Effector memory CD8-positive, alpha-beta T cell (primary cell): ENCODE measurements at regions not wholly inside any gene's neighbourhood (a gene's known extent, or its start where the extent isn't known, plus 50 kb on each side); places are given as distances from the start of the nearest gene placed in this dataset.

Source experiments
- ATAC-seq: fragments of 150-1000 bp; cut with Tn5 transposase; replicated peaks from 2 replicates; pipeline ENCODE4 v1.10.0; 2021; ENCODE audit warnings: mild to moderate bottlenecking, moderate library complexity
- DNase-seq, 3 experiments: peaks; one replicate each; pipeline ENCODE4 v3.0.0; 2021
- H3K27ac Mint-ChIP-seq, 2 donors: one replicate each; pipeline ENCODE4 v1.8.0; 2022; ENCODE audit warnings: mild to moderate bottlenecking in 2 of 2, mixed read lengths in 2 of 2, moderate library complexity in 2 of 2
- H3K27me3 Mint-ChIP-seq, 2 donors: one replicate each; pipeline ENCODE4 v1.8.0; 2022; ENCODE audit warnings: mixed read lengths in 2 of 2
- H3K36me3 Mint-ChIP-seq: one replicate; pipeline ENCODE4 v1.8.0; 2022; ENCODE audit warnings: mild to moderate bottlenecking, moderate library complexity, mixed read lengths; ENCODE audit not compliant: insufficient read depth
- H3K4me1 Mint-ChIP-seq, 2 donors: one replicate each; pipeline ENCODE4 v1.8.0; 2022; ENCODE audit warnings: low read depth in 2 of 2, mixed read lengths in 2 of 2
- H3K4me3 Mint-ChIP-seq, 2 donors: one replicate each; pipeline ENCODE4 v1.8.0; 2022; ENCODE audit warnings: mild to moderate bottlenecking in 2 of 2, mixed read lengths in 2 of 2, moderate library complexity in 2 of 2
- H3K9me3 Mint-ChIP-seq, 2 donors: one replicate each; pipeline ENCODE4 v1.8.0; 2022; ENCODE audit warnings: mixed read lengths in 2 of 2

DNA sequence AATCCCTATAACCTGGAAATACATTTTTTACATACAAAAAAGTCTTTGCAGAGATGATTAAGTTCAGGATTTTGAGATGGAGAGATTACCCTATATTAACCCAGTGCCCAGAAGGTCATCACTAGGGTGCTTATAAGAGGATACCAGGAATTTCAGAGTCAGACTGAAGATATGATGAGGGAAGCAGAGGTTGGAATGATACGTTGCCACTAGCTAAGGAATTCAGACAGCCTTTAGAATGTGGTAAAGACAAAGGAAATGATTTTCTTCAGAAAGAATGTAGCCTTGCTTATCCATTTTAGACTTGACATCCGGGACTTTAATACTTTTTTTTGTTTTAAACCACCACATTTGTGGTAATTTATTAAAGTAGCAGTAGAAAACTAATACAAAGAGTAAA is 2176.8 kb upstream of the C9orf72 start:
- H3K4me1 Mint-ChIP-seq = no peaks in the 10 kb centered on the region
- H3K9me3 Mint-ChIP-seq = peaks cover 0 to under 1% of the 10 kb centered on the region in 2 donors
- H3K27me3 Mint-ChIP-seq = no peaks in the 10 kb centered on the region
- no peak for ATAC-seq
- H3K36me3 Mint-ChIP-seq = no peaks in the 10 kb centered on the region
- no peak overlapping the region for H3K27ac Mint-ChIP-seq
- no peak for DNase-seq
- H3K4me3 Mint-ChIP-seq = no peak overlapping the region

DNA sequence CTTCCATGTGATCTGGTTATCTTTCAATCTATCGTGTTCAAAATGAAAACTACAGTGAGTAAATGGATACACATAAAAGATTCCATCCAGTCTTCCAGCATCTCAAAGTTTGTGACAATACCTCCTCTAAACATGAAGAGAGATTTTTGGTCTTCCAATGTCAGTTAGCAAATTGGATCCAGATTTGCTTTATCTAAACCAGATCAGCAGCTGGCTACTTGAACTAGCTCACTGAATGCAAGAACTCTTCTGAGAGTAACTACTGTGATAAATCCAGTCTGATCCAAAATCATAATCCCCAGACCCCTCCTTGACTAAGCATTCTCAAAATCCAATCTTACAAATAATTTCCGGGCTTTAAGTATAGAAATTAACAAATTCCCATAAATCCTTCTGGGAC is 2177.9 kb upstream of the C9orf72 start:
- H3K4me3 Mint-ChIP-seq = no peak overlapping the region
- peaks cover 2 to 7% of the 10 kb centered on the region in 2 donors for H3K9me3 Mint-ChIP-seq
- no peak overlapping the region for H3K27ac Mint-ChIP-seq
- H3K4me1 Mint-ChIP-seq = no peaks in the 10 kb centered on the region
- no peaks in the 10 kb centered on the region for H3K36me3 Mint-ChIP-seq
- DNase-seq = no peak
- H3K27me3 Mint-ChIP-seq = no peaks in the 10 kb centered on the region
- ATAC-seq = no peak

DNA sequence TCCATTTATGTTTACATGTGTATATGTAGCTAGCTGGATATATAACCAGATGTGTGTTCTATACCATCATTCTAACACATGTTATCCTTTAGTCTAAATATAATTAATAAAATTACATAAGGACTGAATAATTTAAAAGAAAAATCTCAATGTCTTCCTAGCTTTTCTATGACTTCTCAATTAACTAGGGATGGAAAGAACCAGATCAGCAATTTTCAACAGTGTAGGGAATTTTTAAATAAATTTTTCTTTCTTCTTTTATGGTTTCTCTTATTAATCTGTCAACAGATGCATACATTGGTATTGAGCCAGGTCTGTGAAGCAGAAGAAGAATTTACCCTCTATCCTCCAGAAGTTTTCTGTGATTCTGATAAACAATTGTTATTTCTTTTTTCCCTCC is 2180.4 kb upstream of the C9orf72 start:
- no peak overlapping the region for H3K4me3 Mint-ChIP-seq
- peaks cover 3 to 8% of the 10 kb centered on the region in 2 donors for H3K9me3 Mint-ChIP-seq
- no peaks in the 10 kb centered on the region for H3K36me3 Mint-ChIP-seq
- no peaks in the 10 kb centered on the region for H3K27me3 Mint-ChIP-seq
- no peak for ATAC-seq
- H3K27ac Mint-ChIP-seq = no peak overlapping the region
- no peak for DNase-seq
- no peaks in the 10 kb centered on the region for H3K4me1 Mint-ChIP-seq

DNA sequence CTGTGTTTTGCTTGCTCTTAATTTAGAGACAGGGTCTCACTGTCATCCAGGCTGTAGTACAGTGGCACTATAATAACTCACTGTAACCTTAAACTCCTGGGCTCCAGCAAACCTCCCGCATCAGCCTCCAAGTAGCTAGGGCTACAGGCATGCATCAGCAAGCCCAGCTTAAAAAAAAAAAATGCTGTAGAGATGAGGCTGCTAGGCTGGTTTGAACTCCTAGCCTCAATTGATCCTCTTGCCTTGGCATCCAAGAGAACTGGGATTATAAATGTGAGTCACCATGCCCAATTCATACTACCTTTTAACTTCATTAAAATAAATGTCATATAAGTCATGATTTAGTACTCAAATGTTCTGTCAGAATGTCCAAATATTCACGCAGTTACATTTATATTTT is 2195.7 kb upstream of the C9orf72 start:
- no peak for DNase-seq
- H3K4me3 Mint-ChIP-seq = no peak overlapping the region
- no peak overlapping the region for H3K27ac Mint-ChIP-seq
- ATAC-seq = no peak
- H3K9me3 Mint-ChIP-seq = peaks cover 7 to 12% of the 10 kb centered on the region in 2 donors
- H3K36me3 Mint-ChIP-seq = peaks cover 3% of the 10 kb centered on the region
- H3K4me1 Mint-ChIP-seq = no peaks in the 10 kb centered on the region
- no peaks in the 10 kb centered on the region for H3K27me3 Mint-ChIP-seq

DNA sequence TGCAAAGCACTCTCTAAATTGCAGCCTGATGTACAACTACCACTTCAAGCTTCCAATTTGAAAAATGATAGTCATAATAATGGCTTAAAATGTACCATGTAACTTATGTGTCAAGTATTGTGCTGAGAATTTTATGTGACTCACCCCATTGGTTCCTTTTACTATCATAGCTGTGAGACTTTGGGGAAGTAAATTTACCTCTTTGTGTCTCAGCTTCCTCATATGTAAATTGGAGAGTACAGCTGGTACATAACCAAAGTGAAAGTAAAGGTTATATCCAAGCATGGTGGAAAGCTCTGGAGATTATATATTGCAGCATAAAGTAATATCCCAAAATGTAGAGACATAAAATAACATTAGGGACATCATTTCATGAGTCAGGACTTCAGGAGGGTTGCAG is 2200.4 kb upstream of the C9orf72 start:
- ATAC-seq (no peak), DNase-seq (no peak)
- H3K9me3 Mint-ChIP-seq = peaks cover 13 to 18% of the 10 kb centered on the region in 2 donors

DNA sequence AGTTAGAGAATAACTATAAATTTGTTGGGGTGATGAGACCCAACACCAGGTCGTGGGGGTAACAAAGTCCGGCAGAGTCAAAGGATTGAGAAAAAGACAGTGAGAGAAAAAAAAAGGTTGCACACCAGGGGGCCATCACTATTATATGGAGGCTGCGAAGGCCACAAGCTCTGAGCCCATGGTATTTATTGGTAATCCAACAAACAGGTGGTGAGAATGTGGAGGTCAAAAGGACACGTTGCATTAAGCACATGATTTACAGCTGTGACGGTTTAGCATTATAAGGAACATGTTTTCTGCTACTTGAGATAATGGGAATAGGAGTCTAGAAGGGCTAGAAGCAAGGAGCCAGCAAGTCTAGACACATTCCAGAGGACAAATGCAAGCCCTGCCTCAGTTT is 2202.2 kb upstream of the C9orf72 start:
- peaks cover 14 to 16% of the 10 kb centered on the region in 2 donors for H3K9me3 Mint-ChIP-seq
- DNase-seq = no peak
- H3K4me3 Mint-ChIP-seq = no peak overlapping the region
- no peaks in the 10 kb centered on the region for H3K36me3 Mint-ChIP-seq
- no peak for ATAC-seq
- H3K4me1 Mint-ChIP-seq = no peaks in the 10 kb centered on the region
- no peaks in the 10 kb centered on the region for H3K27me3 Mint-ChIP-seq
- H3K27ac Mint-ChIP-seq = no peak overlapping the region

More for the DNA sequence above, 2200.4 kb upstream of the C9orf72 start:
- Mint-ChIP-seq H3K27me3 (no peaks in the 10 kb centered on the region), H3K36me3 (peaks cover 3% of the 10 kb centered on the region), H3K27ac (no peak overlapping the region), H3K4me1 (no peaks in the 10 kb centered on the region), H3K4me3 (no peak overlapping the region)

DNA sequence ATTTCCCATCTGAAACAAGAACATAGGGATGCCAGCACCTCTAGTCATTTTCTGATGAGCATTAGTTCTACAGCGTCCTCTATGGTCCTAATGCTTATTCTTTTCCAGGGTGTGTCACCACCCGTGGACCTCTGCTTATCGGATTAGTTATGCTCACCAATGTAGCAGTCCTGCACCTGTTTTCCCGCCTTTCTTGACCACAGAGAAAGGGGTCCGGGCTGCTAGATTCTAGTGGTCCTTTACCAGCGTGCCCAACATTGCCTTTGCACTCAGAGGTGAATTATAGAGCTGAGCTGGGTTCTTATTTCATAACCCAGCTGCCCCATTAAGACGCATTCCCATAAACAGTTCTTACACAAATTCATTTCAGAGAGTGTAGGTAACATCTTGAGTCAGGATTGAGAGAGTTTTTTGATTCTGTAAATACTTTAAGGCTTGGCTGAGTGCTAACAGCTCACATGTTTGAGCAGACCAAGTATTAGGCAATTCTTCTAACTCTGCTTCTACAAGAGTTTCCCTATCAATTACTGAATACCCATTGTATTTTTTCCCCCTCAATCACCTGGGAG is 2205.1 kb upstream of the C9orf72 start:
- Mint-ChIP-seq H3K4me1 (no peaks in the 10 kb centered on the region), H3K27me3 (no peaks in the 10 kb centered on the region), H3K36me3 (no peaks in the 10 kb centered on the region), H3K9me3 (peaks cover 14 to 23% of the 10 kb centered on the region in 2 donors), H3K4me3 (no peak overlapping the region), H3K27ac (no peak overlapping the region)
- DNase-seq = no peak
- no peak for ATAC-seq

DNA sequence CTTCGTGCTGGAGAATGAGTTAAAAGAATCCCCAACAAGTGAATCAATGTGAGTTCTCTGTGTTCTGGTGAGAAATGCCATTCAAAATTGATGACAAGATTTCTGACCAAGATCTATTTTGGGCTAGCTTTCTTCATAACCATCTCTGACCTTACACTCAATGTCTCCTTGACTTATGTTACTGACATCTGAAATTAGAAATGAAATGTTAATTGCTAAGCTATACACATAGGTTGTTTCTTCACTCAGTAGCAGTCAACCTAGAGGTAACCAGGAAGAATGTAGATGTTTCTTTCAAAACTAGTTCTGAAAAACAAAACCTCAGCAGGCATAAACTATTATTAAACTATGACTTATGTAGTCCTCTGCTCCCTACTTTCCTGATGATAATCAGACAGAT is 2220.7 kb upstream of the C9orf72 start:
- DNase-seq = no peak
- no peaks in the 10 kb centered on the region for H3K36me3 Mint-ChIP-seq
- ATAC-seq = no peak
- H3K27ac Mint-ChIP-seq = no peak overlapping the region
- H3K4me1 Mint-ChIP-seq = no peaks in the 10 kb centered on the region
- H3K9me3 Mint-ChIP-seq = no peaks in the 10 kb centered on the region
- no peak overlapping the region for H3K4me3 Mint-ChIP-seq
- no peaks in the 10 kb centered on the region for H3K27me3 Mint-ChIP-seq

DNA sequence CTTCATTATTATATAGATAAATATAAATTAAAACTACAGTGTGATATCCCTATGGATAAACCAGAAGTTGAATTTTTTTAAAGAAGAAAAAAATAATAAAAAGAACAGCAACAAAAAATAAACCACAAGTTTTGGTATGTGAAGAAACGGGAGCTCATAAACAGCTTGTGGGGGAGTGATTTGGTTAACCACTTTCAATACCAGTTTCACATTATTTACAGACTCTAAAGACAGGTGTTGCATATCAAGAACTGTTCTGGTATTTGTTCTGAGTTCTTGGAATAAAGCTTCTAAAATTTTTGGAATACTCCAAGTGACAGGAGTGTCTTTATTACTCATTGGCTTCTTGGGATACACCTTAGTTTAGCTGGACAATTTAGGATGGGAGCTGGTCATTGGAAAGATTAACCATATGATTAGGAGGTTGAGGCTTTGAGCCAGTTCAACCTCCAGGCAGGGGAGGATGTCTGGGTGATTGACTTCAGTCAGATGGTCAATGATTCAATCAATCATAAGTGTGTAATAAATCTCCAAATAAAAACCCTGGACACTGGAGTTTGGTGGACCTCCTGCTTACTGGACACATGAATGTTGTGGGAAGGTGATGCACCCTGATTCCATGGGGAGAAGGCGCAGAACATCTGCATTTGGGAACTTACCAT is 2223.1 kb upstream of the C9orf72 start:
- no peak for ATAC-seq
- no peaks in the 10 kb centered on the region for H3K4me1 Mint-ChIP-seq

DNA sequence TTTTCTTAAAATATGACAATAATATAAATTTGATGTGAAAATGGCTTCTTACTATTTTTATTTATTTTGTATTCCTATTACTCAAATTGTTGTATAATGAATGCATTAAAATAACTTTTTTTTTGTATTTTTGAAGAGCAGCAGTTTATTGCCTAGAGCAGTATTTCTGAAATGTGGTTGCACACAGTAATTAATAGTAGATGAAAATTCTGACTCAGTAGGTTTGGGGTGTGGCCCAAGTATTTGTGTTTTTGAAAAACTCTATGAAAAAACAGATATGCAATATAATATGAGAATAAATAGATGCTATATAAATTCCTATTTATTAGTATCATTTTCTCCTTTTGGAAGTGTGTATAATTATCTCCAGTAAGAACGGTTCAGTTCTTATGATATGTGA is 2225.3 kb upstream of the C9orf72 start:
- DNase-seq = no peak
- Mint-ChIP-seq H3K4me3 (no peak overlapping the region), H3K27me3 (no peaks in the 10 kb centered on the region), H3K4me1 (no peaks in the 10 kb centered on the region), H3K36me3 (no peaks in the 10 kb centered on the region), H3K27ac (no peak overlapping the region), H3K9me3 (peaks cover 0 to 1% of the 10 kb centered on the region in 2 donors)
- no peak for ATAC-seq

More for the DNA sequence above, 2223.1 kb upstream of the C9orf72 start:
- DNase-seq = no peak
- no peaks in the 10 kb centered on the region for H3K27me3 Mint-ChIP-seq
- no peaks in the 10 kb centered on the region for H3K9me3 Mint-ChIP-seq
- H3K36me3 Mint-ChIP-seq = no peaks in the 10 kb centered on the region
- H3K4me3 Mint-ChIP-seq = no peak overlapping the region
- no peak overlapping the region for H3K27ac Mint-ChIP-seq

DNA sequence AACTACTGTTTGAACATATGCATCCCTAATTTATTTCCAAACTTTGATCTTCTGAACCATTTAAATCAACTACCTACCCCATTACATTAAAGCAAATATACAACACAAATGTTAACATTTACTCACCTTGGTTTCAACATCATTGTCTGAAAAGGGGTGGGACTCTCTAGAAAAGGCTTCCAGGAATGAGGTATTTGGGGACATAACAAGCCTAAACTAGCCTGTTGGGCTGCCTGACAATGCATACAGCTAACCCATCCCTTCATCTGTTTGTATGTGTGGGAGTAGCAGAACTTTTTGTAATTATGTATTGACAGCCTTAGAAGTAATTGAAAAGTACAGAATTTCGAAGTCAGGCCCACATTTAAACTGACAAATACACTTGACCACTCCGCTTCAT is 2225.9 kb upstream of the C9orf72 start:
- Mint-ChIP-seq H3K4me3 (no peak overlapping the region), H3K36me3 (no peaks in the 10 kb centered on the region), H3K4me1 (no peaks in the 10 kb centered on the region), H3K27me3 (no peaks in the 10 kb centered on the region), H3K9me3 (peaks cover 0 to 1% of the 10 kb centered on the region in 2 donors), H3K27ac (no peak overlapping the region)
- ATAC-seq = no peak
- DNase-seq = no peak

DNA sequence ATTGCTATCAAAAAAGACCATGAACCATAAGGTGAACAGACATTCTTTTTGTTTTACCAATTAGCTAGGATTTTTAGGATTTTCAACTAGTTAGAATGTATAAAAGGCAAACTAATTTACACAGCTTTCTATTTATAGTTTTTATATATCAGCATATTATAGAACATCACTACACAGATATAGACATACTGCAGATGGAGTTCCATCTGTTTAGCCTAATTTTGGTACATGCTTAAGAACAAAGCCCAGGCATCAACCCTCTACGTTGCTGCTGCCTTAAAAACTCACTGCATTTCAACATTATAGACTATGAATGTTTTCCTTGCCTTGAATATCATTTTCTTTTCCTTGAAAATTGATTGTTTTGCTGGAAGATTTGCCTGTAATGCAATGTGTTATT is 2227.5 kb upstream of the C9orf72 start:
- H3K27me3 Mint-ChIP-seq = no peaks in the 10 kb centered on the region
- DNase-seq (no peak), ATAC-seq (no peak)
- H3K27ac Mint-ChIP-seq = no peak overlapping the region
- peaks cover 0 to 1% of the 10 kb centered on the region in 2 donors for H3K9me3 Mint-ChIP-seq
- H3K4me3 Mint-ChIP-seq = no peak overlapping the region
- no peaks in the 10 kb centered on the region for H3K36me3 Mint-ChIP-seq
- no peaks in the 10 kb centered on the region for H3K4me1 Mint-ChIP-seq

DNA sequence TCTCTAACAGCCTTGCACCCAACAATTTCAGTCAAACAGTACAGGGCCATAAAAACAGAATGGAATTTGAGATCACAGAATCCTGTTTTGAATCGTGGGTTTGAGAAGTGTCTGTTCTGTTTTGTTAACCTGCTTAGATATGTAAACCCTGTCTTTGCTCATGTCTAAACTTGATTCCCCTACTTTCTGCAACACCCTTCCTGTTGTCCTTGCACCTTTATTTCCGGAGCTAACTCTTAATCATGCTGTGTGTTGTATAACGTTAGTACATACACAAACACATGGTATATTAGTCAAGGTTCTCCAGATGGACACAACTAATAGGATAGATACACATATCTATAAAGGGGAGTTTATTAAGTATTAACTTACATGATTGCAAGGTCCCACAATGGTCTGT is 2229.2 kb upstream of the C9orf72 start:
- Mint-ChIP-seq H3K4me3 (no peak overlapping the region), H3K36me3 (no peaks in the 10 kb centered on the region), H3K4me1 (no peaks in the 10 kb centered on the region), H3K27ac (no peak overlapping the region), H3K9me3 (peaks cover 0 to 3% of the 10 kb centered on the region in 2 donors), H3K27me3 (no peaks in the 10 kb centered on the region)
- ATAC-seq = no peak
- no peak for DNase-seq

DNA sequence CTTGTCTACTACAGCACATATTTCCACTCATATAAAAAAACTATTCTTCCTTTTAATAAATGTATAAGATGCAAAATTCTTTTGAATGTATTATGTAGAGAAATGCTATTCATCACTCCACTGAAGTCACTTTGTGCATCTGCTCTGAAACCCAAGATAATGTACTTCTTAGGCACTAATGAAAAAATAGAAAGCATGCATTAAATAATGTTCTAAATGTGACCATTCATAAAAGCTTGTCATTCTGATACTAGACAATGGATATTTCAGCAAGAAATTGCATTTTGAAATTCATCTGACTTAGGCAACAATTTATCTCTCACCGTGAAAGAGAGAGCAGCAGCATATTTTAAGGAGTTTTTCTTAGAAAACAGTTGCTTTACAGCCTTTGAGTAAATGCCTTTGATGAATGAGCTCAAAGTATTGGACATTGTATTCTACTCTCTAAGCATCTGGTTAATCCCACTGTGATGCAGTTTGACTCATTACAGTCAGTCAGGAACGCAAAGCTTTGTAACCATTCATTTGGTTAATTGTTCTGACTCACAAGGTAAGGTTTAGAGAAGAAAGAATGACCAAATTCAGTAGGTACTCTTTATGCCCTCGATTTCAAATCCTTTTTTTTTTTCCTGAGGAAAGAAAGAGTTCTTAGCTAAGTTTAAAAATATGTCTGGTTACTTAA is 2233.8 kb upstream of the C9orf72 start:
- no peak for DNase-seq

More for the DNA sequence above, 2233.8 kb upstream of the C9orf72 start:
- no peaks in the 10 kb centered on the region for H3K4me1 Mint-ChIP-seq
- no peak overlapping the region for H3K27ac Mint-ChIP-seq
- no peak overlapping the region for H3K4me3 Mint-ChIP-seq
- H3K27me3 Mint-ChIP-seq = no peaks in the 10 kb centered on the region
- ATAC-seq = no peak
- H3K9me3 Mint-ChIP-seq = peaks cover 6 to 7% of the 10 kb centered on the region in 2 donors
- H3K36me3 Mint-ChIP-seq = no peaks in the 10 kb centered on the region
